Choroid plexus epithelial cell (primary cell): ENCODE measurements at regions not wholly inside any gene's neighbourhood (a gene's known extent, or its start where the extent isn't known, plus 50 kb on each side); places are given as distances from the start of the nearest gene placed in this dataset.

Source experiments
- DNase-seq: peaks from one replicate; pipeline ENCODE4 v3.0.0-alpha.2; 2010; ENCODE audit warnings: low read depth
- H3K4me3 ChIP-seq: 2 replicates; pipeline ENCODE4 v1.5.1; 2011; ENCODE audit warnings: low read depth, mild to moderate bottlenecking, control low read depth, low read length, moderate library complexity
- TF ChIP-seq, protein P1 (sequence below): conservative IDR thresholded peaks from 2 replicates; pipeline ENCODE4 v1.5.1; 2011; ENCODE audit warnings: low read depth, mild to moderate bottlenecking, control low read depth, inconsistent platforms, low read length, moderate library complexity

GRCh38 chr20:24389686-24390085 lies 79.7 kb upstream of the SYNDIG1 start:
- DNase-seq: no peak
- no peak overlapping the region for H3K4me3 ChIP-seq
- TF ChIP-seq, protein P1, sequence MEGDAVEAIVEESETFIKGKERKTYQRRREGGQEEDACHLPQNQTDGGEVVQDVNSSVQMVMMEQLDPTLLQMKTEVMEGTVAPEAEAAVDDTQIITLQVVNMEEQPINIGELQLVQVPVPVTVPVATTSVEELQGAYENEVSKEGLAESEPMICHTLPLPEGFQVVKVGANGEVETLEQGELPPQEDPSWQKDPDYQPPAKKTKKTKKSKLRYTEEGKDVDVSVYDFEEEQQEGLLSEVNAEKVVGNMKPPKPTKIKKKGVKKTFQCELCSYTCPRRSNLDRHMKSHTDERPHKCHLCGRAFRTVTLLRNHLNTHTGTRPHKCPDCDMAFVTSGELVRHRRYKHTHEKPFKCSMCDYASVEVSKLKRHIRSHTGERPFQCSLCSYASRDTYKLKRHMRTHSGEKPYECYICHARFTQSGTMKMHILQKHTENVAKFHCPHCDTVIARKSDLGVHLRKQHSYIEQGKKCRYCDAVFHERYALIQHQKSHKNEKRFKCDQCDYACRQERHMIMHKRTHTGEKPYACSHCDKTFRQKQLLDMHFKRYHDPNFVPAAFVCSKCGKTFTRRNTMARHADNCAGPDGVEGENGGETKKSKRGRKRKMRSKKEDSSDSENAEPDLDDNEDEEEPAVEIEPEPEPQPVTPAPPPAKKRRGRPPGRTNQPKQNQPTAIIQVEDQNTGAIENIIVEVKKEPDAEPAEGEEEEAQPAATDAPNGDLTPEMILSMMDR: no peak

GRCh38 chr20:24388828-24389380 lies 80.5 kb upstream of the SYNDIG1 start:
- no peak for DNase-seq
- TF ChIP-seq, protein P1: no peak
- no peak overlapping the region for H3K4me3 ChIP-seq

DNA sequence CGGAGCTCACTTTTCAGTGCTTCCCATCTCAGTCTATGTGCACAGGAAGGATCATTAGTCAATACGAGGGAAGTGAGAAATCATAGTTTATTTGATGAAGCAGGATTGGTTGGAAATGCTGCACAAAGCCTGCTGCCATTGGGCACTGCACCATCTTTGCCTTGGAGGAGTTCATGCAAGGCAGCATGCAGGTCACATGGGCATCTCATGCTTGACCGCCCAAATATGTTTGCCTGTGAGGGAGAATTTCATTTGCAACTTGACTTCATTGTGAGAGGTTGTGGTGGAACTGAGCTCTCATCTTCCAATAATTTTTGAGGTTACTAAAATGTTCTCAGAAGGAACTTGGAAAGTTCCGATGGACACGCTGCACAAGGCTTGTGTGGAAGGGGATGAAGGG lies 83.9 kb upstream of the SYNDIG1 start:
- DNase-seq: no peak
- TF ChIP-seq, protein P1: no peak
- no peak overlapping the region for H3K4me3 ChIP-seq

DNA sequence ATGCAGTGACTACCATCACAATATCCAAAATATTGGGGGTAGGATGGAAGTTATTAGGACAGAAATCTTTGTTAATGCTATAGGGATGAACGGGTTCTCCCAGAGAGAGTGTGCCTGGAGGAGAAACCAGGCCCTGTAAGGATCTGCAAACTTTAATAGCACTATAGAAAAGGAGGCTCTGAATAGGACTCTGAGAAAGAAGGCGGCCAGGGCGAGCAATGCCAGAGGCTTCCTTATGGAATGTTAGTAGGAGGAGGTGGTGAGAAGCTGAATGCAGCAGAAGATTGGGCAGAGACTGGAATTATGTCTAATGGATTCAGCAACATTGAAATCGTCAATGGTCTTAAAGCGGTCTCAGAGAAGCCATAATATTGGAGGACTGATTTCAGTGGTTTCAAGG lies 84.6 kb upstream of the SYNDIG1 start:
- TF ChIP-seq, protein P1: no peak
- H3K4me3 ChIP-seq: no peak overlapping the region
- DNase-seq: no peak

- DNase-seq: no peak
- no peak overlapping the region for H3K4me3 ChIP-seq
- TF ChIP-seq, protein P1: no peak
Observed at GRCh38 chr20:24382743-24383142, 86.7 kb upstream of the SYNDIG1 start.

DNA sequence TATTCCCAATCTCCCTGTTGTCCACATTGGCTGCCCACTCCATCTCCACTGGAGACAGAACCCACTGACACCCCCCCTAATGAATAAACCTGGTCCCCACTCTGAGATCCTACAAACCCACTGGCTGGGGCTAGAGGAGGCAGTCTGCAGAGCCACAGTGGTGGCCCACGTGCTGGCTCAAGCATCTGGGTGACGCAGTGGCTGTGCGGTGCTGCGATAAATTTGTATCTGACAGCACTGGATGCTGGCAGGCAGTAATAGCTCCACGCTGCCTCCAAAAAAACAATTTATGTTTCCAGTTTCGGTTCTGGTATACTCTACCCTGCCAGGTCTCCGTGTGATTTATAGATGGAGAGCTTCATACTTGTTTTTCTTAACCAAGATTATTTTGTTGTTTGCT lies 87.1 kb upstream of the SYNDIG1 start:
- TF ChIP-seq, protein P1: no peak
- no peak overlapping the region for H3K4me3 ChIP-seq
- no peak for DNase-seq

GRCh38 chr20:24381886-24382285 lies 87.5 kb upstream of the SYNDIG1 start:
- TF ChIP-seq, protein P1: no peak
- no peak overlapping the region for H3K4me3 ChIP-seq
- DNase-seq: no peak
